ENCODE measurements at regions not wholly inside any gene's neighbourhood (a gene's known extent, or its start where the extent isn't known, plus 50 kb on each side); places are given as distances from the start of the nearest gene placed in this dataset.

DNA sequence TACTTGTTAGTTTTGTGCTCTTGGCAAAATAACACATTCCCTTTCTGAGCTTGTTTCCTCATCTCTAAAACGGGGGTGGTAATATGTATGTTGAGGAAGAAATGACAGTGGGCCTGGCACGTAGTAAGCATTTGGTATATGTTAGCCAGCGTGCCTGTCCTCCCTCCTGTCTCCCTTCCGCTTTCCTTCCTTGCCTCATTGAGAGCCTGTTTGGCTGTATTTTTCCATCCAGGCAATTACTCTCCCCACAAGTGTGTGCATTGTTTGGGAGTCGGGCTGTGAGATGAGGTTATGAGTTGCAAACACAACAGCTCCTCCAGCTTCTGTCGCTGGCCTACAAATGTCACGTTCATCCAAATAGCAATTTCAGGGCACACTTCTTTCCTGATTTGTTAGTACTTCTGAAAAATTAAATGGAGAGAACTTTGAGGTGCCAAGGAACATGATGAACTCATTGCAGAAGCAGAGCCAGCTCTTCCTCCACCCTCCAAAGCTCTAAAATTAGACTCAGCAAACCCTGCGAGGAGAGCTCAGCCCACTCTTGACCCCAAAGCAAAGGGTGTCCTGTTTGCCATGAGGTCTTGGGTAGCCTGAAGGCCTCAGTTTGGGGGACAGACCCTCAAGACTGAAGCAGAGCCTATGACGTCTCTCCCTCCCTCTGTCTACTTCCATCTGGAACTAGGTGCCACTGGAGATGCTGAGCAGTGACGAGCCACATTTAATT is 50.7 kb upstream of the TOX2 start:
- TF ChIP-seq, protein P1, sequence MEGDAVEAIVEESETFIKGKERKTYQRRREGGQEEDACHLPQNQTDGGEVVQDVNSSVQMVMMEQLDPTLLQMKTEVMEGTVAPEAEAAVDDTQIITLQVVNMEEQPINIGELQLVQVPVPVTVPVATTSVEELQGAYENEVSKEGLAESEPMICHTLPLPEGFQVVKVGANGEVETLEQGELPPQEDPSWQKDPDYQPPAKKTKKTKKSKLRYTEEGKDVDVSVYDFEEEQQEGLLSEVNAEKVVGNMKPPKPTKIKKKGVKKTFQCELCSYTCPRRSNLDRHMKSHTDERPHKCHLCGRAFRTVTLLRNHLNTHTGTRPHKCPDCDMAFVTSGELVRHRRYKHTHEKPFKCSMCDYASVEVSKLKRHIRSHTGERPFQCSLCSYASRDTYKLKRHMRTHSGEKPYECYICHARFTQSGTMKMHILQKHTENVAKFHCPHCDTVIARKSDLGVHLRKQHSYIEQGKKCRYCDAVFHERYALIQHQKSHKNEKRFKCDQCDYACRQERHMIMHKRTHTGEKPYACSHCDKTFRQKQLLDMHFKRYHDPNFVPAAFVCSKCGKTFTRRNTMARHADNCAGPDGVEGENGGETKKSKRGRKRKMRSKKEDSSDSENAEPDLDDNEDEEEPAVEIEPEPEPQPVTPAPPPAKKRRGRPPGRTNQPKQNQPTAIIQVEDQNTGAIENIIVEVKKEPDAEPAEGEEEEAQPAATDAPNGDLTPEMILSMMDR (IDR thresholded peaks at IDR 0.05; ENCODE audit: insufficient read depth, low read length, missing control alignments), result no peak
- ChIA-PET POLR2A (no interaction called here), CTCF (no interaction called here)

DNA sequence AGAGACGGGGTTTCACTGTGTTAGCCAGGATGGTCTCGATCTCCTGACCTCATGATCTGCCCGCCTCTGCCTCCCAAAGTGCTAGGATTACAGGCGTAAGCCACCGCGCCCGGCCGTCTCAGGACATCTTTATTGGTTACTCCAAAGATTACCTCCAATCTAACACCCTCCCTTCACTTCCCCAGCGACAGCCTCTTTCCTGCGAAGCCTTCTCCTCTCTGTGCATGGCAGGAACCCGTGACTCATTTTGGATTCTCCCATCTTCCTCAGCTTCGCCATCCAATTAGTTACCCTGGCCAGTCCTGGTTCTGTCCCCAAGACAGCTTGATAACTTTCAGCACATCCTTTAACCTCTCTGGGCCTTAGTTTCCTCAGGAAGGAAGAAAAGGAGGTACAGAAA is 51.3 kb upstream of the TOX2 start:
- POLR2A ChIA-PET, result no interaction called here
- CTCF ChIA-PET, result no interaction called here
- H3K4me3 ChIP-seq (ENCODE audit: low read depth, low read length), result no peak overlapping the region
- no peak for DNase-seq (ENCODE audit: low read depth, low spot score)
- TF ChIP-seq, protein P1 (IDR thresholded peaks at IDR 0.05; ENCODE audit: insufficient read depth, low read length, missing control alignments), result no peak

More for the DNA sequence above, 50.7 kb upstream of the TOX2 start:
- H3K4me3 ChIP-seq (ENCODE audit: low read depth, low read length), result no peak overlapping the region
- DNase-seq (ENCODE audit: low read depth, low spot score), result no peak

DNA sequence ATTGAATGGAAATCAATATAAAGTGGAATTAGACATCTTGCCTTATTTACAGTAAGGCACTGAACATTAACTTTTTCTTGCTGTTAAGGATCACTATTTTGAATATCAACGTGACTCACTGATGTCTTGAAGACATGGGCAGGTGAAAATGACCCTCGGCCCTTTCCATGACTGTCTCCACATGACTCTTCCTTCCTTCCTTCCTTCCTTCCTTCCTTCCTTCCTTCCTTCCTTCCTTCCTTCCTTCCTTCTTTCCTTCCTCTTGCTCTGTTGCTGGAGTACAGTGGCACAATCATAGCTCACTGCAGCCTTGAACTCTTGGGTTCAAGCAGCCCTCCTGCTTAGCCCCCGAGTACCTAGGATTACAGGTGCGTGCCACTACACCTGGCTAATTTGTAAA is 52.2 kb upstream of the TOX2 start:
- no peak overlapping the region for H3K4me3 ChIP-seq (ENCODE audit: low read depth, low read length)
- TF ChIP-seq, protein P1 (IDR thresholded peaks at IDR 0.05; ENCODE audit: insufficient read depth, low read length, missing control alignments), result no peak
- DNase-seq (ENCODE audit: low read depth, low spot score), result no peak
- POLR2A ChIA-PET, result no interaction called here
- CTCF ChIA-PET, result no interaction called here

DNA sequence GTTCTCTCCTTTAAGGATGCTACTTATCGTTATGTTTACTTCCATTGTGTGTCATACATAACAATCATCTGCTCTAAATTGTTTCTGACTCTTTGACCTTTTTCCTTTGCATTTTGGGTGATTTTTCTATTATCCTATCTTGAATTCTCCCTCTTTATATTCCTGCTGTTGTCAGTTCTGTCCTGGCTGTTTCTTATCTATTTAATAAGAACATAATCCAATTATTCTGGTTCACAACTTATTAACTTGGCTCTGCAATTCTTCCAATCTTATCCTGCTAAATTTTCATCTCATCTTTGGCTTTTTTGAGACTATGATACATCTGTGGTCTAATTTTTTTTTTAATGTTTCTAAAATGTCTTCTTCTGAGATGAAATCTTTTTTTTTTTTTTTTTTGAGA is 54.7 kb upstream of the TOX2 start:
- POLR2A ChIA-PET, result no interaction called here

DNA sequence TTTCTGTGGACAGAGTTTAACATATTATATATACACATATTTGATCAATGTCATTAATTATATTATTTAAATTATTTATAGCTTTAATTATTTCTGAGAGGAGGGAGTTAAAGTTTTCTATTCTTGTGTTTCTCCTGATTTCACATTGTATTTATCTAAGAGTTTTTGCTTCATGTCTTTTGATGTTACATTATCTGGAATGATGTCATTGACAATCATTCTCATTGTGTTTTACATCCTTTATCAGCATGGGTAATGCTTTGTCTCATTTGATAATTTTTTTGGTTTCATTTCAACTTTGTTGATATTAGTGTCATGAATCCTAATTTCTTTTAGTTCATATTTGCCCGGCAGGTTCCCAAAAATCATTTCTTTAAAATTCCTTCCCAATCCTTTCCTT is 56.7 kb upstream of the TOX2 start:
- POLR2A ChIA-PET, result no interaction called here
- no peak overlapping the region for H3K4me3 ChIP-seq (ENCODE audit: low read depth, low read length)
- CTCF ChIA-PET, result no interaction called here
- DNase-seq (ENCODE audit: low read depth, low spot score), result no peak
- TF ChIP-seq, protein P1 (IDR thresholded peaks at IDR 0.05; ENCODE audit: insufficient read depth, low read length, missing control alignments), result no peak

More for the DNA sequence above, 54.7 kb upstream of the TOX2 start:
- TF ChIP-seq, protein P1 (IDR thresholded peaks at IDR 0.05; ENCODE audit: insufficient read depth, low read length, missing control alignments), result no peak
- H3K4me3 ChIP-seq (ENCODE audit: low read depth, low read length), result no peak overlapping the region
- DNase-seq (ENCODE audit: low read depth, low spot score), result no peak
- CTCF ChIA-PET, result no interaction called here

DNA sequence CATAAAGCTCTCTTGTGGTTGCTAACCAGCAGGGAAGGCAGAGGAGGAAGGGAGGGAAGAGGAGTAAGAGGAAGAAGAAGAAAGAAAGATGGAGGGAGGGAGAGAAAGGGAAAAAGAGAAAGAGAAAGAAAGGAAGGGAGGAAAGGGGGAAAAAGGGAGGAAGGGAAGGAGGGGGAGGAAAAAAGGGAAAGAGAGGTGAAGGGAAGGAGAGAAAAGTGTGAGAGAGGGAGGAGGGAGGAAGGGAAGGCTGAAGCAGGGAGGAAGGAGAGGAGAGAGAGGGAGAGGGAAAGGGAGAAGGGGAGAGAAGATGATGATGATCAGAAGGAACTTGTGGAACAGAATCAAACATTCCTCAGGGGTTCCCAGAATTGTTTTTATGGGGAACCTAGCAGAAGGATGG is 57.5 kb upstream of the TOX2 start:
- TF ChIP-seq, protein P1 (IDR thresholded peaks at IDR 0.05; ENCODE audit: insufficient read depth, low read length, missing control alignments), result no peak
- H3K4me3 ChIP-seq (ENCODE audit: low read depth, low read length), result no peak overlapping the region
- no peak for DNase-seq (ENCODE audit: low read depth, low spot score)
- CTCF ChIA-PET, result interaction anchor here (1.3 kb wide), 1 partner anchor 13 kb away, joined by 3 read pairs; no protein-coding TSS in a partner anchor
- POLR2A ChIA-PET, result no interaction called here
